ENCODE measurements at regions not wholly inside any gene's neighbourhood (a gene's known extent, or its start where the extent isn't known, plus 50 kb on each side); places are given as distances from the start of the nearest gene placed in this dataset.

DNA sequence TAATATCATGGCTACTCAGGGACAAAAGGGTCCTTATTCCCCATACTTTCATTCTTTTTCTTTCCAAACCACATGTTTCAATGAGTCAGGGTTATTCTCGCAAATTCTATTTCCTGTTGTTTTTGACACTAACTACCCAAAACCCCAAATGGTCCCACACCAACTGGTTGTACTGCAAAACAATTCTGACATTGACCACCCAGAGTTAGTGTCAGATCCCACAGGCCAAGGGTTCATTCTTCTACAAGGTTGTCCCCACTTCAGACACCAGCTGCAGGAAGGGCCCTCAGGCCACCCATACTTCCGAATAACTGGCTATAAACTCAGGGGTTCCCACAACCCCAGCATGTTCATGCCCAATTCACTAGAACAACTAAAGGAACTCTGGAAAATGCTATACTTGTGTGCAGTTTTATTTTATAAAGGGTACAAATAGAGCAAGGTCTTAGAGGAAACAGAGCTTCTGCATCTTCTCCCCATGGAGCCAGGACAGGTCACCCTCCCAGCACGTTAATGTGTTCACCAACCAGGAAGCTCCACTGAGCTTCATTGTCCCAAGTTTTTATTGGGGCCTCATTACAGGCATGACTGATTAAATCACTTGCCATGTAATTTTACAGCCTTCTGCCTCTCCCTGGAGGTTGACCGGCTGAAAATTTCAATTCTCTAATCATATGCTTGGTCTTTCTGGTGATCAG, 334.8 kb downstream of the DRD1 start:
- no peak for DNase-seq (ENCODE audit: low spot score)

DNA sequence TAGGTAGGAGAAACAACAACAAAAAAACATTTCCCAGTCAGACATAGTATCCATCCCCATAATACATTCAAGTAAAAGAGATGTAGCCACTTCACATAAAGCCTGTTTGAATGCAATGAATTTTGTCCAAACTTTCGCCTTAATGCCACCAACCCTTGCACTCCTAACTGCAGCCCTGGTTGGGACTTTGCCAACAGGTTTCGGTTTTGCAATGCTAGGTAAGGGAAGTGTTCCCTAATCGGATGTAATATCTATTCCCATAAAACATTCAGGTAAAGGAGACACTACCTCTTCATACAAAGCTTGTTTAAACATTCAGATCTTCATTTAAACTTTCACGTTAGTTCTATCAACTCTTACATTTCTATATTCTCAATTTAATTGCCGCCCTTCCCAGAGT, 336.1 kb downstream of the DRD1 start:
- peak; percentile 42 for DNase-seq (ENCODE audit: low spot score)

DNA sequence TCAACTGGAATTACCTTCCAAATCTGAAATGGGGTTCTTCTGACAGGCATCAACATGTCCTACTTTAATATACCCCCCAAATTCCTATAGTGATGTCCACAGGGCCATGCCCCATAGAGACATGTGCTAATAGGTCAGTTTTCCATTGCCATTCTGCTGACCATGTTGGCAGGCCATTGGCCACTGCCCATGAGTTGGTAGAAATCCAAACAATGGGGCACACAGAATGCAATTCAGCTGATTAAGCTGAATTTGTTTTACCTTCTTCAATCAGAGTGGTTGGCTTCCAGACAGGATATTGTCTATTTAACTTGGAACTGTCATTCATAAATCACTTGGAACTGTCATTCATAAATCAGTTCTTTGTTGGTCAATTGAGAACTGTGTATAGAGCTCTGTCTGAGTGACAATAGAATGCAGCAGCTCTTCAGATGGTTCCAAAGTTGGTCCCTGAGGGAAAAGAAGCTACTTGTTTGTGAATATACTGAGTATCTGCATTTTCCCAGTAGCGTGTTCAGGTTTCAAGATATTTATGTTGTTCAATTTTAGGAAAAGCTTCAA, 336.9 kb downstream of the DRD1 start:
- no peak for DNase-seq (ENCODE audit: low spot score)

DNA sequence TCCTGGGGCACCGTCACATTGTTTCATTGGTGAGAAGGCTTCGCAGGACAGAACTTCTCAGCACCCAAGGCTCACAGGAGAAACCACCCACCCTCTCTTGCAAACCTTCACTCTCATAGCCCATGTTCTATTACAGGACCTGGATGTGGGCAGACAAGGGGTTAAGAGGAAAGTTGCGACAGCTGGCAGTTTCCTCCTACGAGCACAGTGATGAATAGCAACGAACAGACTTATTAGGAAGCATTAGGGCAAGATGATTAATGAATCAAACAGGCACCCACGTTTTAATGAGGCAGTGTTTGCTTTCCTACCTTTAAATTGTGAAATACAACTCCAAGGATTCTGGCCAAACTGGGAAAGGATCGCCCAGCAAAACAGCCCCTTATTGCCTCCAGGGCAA, 339.3 kb downstream of the DRD1 start:
- no peak for DNase-seq (ENCODE audit: low spot score)

DNA sequence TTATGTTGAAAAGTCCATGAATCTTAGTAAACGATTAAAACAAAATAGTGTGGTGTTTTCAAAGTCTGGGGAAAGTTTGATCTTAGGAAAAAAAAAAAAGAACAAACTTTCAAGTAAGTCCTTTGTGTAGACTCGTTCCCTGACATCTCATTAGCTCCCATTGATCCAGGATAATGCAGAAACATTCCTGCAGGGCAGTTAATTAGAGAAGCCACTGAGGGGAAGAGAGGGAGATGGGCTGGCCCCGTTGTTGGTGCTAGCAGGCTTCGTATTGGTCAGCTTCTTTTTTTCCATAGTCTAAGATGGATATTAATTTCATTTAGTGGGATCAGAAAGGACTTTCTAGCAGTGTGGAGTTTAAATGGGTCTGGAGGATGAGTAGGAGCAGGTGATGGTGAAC, 340.2 kb downstream of the DRD1 start:
- DNase-seq (ENCODE audit: low spot score) = no peak

DNA sequence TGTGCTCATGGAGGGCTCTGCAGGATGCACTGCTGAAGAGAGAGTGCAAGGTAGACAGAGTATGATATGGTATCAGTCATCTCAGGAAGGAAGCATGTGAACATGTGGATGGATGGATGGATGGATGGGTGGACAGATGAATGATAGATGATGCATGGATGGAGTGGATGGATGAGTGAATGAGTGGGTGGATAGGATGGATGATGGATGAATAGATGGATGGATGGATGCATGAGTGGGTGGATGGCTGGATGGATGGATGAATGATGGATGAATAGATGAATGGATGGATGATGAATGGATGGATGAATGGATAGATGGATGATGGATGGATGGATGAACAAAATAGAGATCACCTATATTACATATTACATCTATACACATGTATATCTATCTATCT, 341.3 kb downstream of the DRD1 start:
- no peak for DNase-seq (ENCODE audit: low spot score)

DNA sequence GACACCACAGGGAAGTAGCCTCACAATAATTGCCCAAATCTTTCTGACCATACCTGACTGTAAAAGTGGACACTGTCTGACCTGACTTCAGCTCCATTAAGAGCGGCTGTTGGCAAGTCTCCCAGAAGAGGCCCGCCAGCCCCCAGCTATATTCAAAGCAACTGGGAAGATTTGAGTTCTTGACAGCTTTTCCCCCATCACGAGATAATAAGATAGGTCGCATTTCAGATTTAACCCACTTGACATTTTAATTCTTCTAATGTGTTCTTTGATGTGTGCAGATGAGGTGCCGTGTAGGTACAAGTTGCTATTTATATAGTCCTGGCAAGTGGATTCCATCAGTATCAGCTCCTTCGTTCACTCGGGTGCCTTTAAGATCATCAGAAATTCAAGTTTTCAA, 345.7 kb downstream of the DRD1 start:
- no peak for DNase-seq (ENCODE audit: low spot score)

DNA sequence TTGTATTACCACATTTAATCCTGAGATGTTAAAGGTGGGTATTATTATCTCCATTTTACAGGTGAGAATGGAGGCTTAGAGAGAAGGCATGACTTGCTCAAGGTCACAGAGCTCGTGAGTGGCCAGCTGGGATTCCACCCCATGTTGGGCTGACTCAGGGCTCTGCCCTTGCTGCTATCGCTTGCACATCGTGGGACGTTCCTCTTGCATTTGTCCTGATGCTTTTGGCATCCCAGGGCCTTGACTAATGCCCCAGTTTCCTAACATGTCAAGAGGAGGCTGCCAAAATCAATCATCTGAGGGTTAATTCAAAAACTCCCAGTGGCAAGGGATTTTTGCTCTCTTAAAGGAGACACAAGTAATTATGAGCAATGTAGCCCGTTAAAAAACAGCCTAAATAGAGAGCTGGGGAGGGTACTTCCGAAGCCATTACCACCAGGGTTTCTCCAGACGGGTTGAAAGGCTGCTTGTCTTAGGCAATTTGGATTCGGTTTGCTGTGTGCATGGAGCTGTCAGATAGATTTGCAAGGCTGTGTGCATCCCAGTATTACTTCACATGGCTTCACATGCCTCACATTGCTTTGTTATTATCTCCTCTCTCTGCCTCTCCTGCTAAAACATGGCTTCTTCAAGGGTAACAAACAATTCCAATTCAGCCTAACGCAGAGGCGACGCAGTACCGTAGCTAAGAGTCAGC, 347.4 kb downstream of the DRD1 start:
- DNase-seq (ENCODE audit: low spot score) = no peak

DNA sequence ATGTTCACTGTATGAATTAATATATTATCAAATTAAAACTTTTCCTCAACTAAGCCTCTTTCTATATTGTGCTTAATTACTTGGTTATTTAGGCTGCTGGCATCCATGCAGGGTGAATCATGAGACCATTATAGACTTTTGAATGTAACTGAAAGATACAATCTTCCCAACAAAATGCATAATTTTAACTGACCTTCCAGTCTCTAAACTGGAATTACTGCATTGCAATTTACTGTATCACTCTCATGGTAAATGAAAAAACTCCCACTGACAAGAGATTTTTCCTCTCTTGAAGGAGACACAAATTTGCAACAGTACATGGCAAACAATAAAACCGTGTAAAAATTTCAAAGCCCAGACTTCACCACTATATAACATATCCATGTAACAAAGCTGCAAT, 349.5 kb downstream of the DRD1 start:
- no peak for DNase-seq (ENCODE audit: low spot score)

DNA sequence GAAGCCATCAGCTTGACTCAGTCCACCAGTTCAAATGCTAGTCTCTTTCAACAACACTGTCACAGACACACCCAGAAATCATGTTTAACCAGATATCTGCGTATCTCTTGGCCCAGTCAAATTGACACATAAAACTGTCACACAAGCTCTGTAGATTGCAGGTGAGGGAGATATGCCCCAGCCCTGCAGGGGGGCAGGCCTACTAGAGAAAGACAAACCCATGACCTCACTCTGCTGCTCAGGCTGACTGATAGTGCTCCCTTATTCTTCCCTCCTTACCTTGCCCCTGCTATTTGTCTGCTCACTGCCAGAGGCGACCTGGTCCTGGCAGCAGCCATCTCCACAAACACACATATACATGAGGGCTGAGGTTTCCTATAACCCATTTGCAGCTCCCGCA, 351.3 kb downstream of the DRD1 start:
- DNase-seq (ENCODE audit: low spot score) = no peak

DNA sequence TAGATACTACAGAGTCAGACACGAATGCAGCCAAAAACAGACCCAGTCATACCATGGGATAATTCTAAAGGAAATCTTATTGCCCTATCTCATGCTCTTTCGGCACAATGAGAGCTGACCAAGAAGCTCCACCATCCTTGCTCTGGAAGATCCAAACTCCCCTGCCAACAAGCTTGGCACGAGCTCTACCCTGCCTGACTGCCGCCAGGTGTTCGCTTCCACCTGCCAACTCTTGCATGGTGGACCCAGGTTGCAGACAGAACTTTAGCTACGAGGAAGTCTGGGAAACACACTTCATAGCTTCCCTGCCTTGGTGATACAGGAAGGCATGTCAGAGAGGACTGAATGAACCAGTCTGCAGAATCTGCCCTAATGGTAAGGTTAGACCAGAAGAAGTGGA, 355.0 kb downstream of the DRD1 start:
- DNase-seq (ENCODE audit: low spot score) = no peak

DNA sequence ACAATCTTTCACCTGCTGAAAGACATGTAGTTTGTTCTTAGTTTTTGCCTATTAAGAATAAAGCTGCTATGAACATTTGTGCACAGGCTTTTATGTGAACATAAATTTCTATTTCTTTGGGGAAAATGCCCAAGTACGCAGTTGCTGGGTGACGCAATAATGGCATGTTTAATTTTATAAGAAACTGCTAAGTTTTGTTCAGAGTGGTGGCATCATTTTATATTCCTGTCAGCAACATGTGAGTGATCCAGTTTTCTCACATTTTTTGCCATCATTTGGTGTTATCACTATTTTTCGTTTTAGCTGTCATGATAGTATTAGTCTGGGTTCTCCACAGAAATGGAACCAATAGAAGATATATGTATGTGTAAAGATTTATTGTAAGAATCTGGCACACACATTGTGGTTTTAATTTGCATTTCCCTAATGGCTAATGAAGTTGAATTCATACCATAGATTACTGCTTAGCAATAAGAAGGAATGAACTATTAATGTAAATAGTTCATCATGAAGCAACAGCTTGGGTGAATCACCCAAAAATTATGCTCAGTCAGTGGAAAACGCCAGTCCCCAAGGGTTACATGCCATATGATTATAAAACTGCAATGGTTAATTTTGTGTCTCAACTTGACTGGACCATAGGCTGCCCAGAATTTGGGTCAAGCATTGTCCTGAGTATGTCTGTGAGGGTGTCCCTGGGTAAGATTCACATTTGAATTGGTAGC, 358.6 kb downstream of the MSX2 start:
- DNase-seq (ENCODE audit: low spot score) = no peak

DNA sequence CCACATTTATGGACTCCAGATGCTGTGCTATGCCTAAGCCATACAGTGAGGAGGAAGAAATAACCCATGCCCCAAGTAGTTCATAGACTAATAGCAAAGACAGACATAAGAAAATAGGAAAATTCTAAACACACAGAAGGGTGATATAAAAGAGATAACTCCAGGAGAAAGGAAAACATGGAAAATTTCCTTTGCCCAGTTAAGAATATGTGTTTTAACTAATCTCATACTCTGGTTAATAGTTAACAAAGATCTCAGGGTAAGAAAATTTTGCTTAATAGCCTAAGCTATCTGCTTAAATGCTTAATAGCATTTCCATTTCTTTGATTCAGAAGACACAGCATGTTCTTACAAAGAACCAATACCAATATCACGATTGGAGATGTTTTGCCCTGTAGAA, 358.0 kb downstream of the MSX2 start:
- no peak for DNase-seq (ENCODE audit: low spot score)

DNA sequence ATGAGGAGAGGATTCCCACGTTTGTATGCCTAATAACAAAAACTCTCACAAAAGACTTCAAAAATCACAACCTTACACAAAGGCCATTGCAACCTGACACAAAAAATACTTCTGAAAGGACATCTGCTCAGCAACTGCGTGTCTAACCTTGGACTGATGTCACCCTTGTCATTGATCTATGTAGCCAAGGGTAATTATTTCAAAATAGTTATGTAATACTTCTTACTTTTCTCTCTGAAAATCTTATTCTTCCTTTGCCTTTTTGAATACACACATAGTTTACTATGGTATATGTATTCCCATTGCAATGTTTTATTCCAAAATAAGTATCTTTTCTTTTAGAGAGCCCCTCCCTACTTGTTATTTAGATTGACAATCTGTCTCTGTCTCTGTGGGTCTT, 355.3 kb downstream of the MSX2 start:
- no peak for DNase-seq (ENCODE audit: low spot score)

DNA sequence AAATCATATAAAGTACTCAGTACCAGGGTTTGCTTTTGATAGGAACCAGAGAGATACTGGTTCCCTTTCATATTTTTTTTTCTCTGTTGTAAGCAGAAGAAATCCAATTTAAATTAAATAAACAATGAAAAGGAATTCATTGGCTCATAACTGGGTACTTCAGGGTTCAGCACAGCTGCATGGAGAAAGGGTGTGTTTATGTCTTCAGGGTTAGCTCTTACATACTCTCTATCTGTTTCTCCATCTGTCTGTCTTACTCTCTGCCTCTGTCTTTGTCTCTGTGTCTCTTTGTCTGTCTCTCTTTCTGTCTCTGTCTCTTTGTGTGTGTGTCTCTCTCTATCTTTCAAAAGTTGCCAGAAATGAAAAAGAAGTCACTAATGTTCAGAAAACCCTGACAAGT, 345.9 kb downstream of the MSX2 start:
- DNase-seq (ENCODE audit: low spot score) = no peak

DNA sequence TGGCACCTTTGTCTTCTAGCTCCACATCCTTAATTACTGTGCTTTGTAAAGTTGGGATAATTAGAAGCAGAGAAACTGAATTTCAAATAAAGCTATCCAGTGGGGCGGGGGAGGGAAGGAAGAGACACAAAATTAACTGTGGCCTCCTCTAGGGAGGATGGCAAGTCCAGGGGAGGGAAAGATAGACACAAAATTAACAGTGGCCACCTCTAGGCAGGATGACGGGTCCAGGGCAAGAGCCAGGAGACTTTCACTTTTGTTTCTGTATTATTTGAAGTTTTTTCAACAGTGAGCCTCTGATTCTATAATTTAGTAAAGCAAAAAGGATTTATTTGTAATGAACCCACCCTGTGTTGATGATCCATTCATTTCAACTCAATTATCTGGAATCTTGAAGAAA, 335.9 kb downstream of the MSX2 start:
- DNase-seq (ENCODE audit: low spot score) = no peak

DNA sequence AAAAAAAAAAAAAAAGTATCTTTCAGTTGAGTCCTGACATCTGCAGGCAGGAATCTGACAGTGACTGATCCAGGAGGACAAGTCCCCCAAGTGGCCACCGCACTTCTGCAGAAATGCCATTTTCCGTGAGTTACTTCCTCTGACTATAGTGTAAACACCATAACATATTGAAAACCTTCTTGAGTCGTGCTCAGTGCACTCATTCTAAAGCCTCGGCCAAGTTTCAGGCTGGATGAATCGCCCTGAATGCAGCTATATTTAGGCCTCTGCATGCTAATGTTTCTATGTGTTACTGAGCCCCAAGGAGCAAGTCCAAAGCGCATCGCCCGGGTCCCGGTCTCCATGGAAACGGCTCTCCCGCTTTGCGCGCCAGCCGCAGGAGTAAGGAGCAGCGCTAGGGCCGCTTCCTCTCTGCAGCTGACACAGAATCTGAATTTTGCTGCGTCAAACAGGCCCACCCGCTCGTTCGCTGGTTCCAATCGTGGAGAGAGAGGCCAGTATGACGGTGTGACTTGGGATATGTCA, 335.4 kb downstream of the MSX2 start:
- DNase-seq (ENCODE audit: low spot score) = no peak

DNA sequence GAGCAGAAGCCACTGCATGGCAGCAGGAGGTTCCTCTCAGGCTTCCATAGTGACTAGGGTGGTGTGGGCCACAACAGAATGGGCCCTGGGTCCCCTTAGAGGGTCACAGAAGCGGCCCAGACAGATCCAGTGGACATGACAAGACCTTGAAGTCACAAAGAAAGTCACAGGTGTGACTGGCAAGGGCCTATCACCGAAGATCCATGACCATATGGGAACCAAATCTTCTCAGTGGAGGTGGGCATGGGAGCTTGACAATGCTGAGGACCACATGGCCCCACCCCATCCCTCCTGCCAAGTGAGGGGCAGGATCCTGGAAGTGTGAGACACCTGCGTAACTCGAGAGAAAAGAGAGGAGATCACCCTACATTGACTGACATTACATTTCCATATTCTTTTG, 332.4 kb downstream of the MSX2 start:
- no peak for DNase-seq (ENCODE audit: low spot score)

DNA sequence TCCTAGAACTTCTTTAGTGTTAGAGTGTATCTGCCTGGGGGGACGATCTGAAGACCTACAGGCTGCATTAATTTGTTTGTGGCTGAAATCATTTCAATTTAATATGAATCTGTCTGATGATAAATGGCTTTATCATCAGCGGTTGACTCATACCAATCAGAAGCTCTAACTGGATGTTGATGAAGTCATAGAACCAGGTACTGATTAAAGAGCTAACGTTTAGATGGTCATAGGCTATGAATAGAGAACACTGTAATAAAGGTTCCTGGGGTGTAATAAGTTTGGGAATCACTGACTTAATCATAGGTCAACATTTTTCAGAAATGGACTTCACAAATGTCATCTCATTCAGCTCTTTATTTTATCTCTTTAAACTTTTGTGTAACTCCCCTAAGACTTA, 329.9 kb downstream of the MSX2 start:
- DNase-seq (ENCODE audit: low spot score) = no peak

DNA sequence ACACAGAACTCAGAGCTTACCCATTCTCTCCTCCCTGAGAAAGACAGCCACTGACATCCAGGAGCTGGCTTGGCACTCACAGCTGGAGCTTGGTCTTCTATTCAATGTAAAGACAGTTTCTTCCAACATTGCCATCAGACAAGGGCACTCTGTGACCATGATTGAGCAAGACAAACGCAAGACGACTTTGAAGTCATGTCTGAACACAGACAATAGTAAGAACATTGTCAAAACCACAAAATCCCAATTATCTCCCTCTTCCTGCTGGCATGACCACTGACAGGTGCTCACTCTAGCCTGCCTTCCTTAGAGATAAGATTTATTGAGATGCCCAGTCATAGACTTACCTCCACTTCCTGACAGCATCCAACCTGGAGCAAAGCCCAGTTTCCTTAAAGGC, 328.0 kb downstream of the MSX2 start:
- peak; percentile 9 for DNase-seq (ENCODE audit: low spot score)

DNA sequence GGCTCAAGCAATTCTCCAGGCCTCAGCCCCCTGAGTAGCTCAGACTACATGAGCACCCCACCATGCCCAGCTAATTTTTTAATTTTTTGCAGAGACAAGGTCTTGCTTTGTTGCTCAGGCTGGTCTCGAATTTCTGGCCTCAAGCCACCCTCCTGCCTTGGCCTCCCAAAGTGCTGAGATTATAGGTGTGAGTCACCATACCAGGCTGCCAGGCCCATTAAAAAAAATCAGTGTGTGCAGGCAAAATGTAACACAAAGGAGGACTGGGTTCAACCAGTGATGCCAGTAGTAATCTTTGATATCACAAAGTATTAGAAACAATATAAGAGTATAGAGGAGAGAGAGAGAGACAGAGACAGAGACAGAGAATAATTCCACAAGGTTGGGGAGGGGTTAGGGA, 322.7 kb downstream of the MSX2 start:
- DNase-seq (ENCODE audit: low spot score) = no peak

DNA sequence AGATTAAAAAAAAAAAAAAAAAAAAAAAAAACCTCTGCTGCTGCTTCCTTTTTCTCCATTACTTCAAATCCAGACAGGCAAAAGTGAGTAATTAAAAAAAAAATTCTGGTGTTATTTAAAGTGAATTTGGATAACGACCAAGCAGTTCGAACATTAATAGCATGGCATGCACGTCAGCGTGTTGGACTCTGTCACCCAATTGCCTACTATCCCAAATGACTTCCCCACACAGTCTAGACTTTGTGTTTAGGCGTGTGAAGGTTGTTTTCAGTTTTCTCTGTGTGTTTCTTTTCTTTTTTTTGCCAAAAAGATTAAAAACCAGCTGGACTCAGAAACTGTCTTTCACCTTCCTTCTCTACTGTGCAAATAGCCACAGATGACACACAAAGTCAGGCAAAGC, 321.4 kb downstream of the MSX2 start:
- DNase-seq (ENCODE audit: low spot score) = no peak

DNA sequence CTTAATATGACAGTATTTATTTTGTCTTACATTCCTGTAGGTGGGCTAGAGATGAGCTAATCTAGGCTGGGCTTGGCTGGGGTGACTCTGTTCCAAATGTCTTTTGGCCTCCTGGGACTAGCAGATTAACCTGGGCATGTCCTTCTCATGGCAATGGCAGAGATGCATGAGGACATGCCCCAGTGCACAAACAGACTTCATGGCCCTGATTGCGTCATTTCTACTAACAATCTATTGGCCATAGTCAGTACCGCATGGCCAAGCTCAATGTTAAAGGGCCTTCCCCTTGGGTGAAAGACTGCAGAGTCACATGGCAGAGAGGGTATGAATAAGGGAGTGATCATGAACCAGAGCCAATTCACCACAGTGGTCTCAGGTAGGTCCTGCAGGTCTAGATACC, 313.4 kb downstream of the MSX2 start:
- no peak for DNase-seq (ENCODE audit: low spot score)
